G401 (cell line): ENCODE measurements at regions not wholly inside any gene's neighbourhood (a gene's known extent, or its start where the extent isn't known, plus 50 kb on each side); places are given as distances from the start of the nearest gene placed in this dataset.
"Not testable (repeated sequence)": the region's sequence is repeated elsewhere in the genome, so short reads cannot be mapped to it uniquely, and the experiment has no call there.

Source experiments
- DNase-seq: peaks from one replicate; pipeline ENCODE4 v3.0.0-alpha.2; 2015; ENCODE audit warnings: low spot score
- in situ Hi-C: cut with HindIII; loops from 2 replicates; pipeline ENCODE4 v1.10.0; 2016; ENCODE audit warnings: low sequenced_read_pairs, mixed read lengths

DNA sequence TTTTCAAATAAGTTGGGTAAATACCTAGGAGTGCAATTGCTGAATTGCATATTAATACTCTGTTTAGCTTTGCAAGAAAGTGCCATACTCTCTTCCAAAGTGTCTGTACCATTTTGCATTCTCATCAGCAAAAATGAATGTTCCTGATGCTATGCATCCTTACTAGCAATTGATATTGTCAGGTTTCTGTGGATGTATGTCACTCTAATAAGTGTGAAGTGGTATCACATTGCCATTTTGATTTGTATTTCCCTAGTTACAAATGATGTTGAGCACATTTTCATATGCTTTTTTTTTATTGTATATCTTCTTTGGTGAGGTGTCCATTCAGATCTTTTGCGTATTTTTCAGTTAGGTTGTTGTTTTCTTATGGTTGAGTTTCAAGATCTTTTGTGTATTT is 230.4 kb upstream of the MAGI2 start:
- in situ Hi-C loops = no loop called here
- no peak for DNase-seq

DNA sequence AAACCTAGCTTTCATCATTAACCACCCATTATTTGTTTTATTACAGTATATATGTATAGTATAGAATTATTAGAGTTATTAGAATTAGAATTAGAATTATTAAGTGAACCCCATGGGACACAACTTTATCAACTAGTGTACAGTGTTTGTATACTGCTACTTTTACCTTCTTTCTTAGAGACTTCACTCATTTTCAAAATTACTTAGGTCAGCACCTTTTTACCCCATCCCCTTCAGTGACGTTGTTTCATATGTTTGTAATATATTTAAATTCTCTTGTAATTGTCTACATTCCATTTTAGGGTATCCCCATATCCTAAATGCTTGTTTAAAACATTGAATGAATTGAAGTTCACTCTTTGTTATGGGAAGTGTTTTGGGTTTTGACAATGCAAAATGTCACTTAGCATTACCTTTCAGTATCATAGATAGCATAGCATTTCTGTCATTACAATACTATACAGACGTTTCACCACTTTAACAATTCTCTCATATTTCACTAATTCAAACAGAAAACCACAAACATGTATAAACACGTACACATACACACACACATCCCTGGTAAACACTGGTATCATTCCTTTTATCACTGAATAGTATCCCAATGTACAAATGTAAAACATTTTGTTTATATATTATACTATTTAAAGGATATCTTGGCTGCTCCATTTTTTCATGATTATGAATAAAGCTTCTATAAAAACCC is 229.9 kb upstream of the MAGI2 start:
- in situ Hi-C loops = no loop called here
- no peak for DNase-seq

DNA sequence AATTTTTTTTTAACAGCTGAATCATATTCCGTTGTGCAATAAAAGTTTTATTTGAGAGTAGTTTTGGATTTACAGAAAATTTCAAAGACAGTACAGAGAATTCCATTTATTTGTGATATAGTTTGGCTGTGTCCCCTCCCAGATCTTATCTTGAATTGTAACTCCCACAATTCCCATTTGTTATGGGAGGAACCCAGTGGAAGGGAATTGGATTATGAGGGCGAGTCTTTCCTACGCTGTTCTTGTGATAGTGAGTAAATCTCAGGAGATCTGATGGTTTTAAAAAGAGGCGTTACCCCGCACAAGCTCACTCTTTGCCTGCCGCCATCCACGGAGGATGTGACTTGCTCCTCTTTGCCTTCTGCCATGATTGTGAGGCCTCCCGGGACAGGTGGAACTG is 228.0 kb upstream of the MAGI2 start:
- DNase-seq = no peak
- in situ Hi-C loops = no loop called here

DNA sequence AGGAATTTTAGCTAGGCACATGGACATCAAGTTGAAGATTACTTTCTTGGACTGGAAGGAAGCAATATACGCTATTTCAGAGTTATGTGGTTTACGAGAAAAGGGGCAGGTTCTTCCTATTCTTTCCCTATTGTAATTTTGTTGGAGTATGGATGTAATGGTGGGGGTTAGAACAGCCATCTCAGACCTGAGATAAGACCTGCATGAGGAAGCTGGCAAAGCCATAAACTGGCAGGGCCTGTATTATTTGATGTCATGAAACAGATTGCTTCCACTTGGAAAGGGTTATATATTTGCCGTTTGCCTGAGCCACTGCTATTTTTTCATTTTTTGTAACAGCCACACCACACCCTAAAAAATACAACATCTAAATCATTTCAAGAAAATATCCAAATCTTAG is 220.5 kb upstream of the MAGI2 start:
- DNase-seq = peak; percentile 39
- in situ Hi-C loops = no loop called here

DNA sequence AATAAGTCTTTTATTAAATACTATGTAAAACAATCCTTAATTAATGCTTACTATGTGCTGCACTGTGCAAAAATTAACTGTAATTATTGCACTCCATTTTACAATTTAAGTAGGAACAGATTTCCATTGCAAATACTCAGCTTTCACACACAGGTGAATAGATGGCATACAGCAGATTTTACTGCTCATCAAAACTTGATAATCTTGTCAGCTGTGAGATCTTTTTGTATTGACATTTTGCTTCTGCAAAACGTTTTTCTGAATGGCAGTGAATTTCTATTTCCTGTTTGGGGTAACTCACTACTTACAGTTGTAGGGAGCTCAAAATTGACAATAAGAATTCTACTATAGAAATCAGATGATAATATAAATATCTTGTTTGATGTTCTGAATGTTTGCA is 220.0 kb upstream of the MAGI2 start:
- DNase-seq = no peak
- in situ Hi-C loops = no loop called here

DNA sequence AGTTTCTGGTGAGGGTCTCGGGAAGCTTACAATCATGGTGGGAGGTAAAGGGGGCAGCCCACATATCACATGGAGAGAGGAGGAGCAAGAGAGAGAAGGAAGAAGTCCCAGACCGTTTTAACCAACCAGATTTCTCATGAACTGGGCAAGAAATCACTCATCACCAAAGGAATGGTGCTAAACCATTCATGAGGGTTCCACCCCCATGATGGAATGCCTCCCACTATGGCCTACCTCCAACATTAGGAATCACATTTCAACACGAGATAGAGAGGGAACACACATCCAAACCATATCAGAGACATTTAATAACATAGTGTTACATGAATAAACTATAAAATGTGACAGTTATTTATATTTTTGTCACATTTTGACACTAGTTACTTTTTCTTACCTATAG is 214.8 kb upstream of the MAGI2 start:
- in situ Hi-C loops = no loop called here
- no peak for DNase-seq

DNA sequence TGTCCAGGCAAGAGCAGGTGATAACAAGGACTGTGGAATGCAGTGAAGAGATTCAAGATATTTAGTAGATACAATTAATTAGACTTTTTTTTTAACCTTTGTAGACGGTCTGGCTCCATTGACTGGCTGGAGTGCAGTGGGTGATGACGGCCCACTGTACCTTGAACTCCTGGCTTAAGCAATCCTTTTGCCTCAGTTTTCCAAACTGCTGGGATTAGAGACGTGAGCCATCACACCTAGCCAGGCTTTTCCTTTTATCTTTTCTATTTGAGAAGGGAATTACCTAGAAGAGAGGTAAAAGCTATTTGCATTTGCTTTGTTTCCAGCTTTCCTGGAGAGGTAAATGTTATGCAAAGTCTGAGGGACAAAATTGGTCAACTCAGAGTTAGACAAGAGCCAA is 213.0 kb upstream of the MAGI2 start:
- no peak for DNase-seq
- in situ Hi-C loops = no loop called here

DNA sequence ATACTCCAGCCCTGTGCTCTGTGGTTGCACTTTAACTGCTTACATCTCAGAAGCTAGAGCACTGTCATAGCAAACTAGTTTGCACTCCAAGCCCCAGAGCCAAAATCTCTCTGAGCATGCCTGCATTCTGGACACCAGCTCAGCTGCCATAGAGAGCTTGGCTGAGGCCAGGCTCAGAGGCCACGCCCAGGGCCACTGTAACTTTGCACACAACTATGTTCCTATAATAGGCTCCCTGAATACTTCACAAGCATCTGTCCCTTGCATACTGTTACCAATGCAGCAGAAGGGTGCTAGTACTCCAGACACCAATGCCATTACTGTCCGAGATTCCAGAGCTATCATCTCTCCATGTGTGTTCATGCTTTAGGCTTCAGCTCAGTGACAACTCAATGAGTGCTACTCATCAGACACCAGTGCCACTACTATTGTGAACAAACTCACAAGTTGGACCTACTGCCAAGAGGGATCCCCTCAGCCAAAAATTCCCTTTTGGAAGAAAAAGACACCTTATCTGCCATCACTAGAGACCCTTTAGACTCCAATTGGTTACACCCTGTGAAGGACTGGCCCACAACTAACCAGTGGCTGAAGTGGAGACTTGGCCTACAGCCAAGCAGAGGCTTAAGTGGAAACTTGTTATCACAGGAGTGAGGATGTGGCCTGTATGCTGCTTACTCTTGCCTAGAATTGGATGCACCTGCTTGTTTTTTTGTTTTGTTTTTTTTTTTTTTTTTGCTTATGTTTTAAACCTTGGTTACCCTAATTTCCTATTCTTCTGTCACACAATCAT is 211.6 kb upstream of the MAGI2 start:
- DNase-seq = no peak
- in situ Hi-C loops = no loop called here

DNA sequence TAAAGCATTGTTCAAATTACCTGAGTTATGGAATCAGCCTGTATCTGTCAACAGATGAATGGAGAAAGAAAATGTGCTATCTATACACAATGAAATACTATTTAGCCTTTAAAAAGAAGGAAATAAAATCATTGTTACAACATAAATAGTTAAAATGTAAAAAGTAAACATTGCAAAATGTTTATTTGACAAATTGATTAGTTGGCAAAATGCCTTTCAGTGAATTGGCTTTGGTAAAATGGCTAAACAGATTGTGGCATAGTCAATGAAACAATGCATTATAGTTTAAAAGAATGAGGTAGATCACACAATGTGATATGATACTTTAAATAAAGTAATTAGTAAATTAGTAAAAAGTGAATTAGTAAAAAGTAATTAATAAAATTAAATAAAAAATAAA is 204.8 kb upstream of the MAGI2 start:
- in situ Hi-C loops = no loop called here

DNA sequence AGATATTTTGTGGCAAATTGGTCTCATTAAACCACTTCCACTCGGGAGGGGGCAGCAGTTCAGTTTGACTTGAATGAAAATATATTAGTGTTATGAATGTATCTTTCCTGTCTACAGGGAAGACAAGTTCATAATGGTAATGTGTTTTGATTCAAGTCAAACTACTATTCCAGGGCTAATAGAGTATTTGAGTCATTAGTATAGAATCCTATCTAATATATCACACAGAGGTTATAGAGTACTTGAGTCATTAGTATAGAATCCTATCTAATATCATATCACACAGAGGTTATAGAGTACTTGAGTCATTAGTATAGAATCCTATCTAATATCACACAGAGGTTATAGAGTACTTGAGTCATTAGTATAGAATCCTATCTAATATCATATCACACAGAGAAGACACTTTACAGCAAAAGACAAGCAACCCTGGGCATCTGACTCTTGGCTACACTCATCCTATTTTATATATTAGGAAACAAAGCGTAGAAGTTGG is 199.7 kb upstream of the MAGI2 start:
- DNase-seq = no peak
- in situ Hi-C loops = no loop called here

More for the DNA sequence above, 204.8 kb upstream of the MAGI2 start:
- no peak for DNase-seq

DNA sequence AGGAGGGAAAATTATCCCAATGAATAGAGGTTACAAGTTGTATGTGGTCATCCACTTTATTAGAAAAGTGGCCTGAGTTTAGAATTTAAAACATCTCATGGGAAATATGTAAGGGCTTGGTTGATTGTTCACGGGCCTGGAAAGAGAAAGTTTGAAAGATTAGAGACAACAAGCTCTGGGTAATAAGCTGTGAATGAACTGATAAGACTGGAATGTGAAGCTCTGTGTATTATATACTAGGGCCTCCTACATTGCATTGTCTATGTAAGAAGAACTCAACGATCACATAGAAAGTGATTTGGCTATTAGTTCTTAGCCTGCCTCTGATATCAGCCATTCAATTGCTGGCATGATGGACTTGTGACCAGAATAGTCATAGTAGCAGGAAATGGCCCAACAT is 199.2 kb upstream of the MAGI2 start:
- no peak for DNase-seq
- in situ Hi-C loops = no loop called here

DNA sequence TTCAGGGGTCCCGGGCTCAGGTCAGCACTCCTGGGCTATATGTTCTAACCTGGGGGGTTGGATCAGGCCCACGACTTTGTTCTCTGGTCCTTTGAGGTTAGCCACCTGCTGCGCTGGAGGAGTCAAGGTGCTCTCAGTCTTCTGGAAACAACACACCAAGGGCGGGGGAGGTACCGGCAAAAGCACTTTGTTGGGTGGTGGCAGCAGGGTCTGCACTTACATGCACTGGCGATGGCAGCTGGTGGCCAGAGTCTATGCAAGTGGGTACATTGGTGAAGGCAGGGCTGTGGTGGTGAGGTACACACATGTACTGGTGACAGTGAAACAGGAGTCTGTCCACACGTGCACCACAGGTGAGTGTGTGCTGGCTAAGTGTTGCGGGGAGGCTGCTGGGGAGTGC is 194.2 kb upstream of the MAGI2 start:
- in situ Hi-C loops = no loop called here
- no peak for DNase-seq

DNA sequence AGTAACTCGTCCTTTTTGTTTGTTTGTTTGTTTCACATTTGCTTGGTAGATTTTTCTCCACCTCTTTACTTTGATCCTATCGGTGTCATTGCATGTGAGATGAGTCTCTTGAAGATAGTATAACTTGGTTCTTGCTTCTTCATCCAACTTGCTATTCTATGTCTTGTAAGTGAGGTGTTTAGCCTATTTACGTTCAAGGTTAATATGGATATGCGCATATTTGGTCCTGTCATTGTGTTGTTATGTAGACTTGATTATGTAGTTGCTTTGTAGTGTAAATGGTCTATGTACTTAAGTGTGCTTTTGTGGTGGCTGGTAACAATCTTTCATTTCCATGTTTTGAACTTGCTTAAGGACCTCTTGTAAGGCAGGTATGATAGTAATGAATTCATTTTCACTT is 192.8 kb upstream of the MAGI2 start:
- no peak for DNase-seq
- in situ Hi-C loops = no loop called here

DNA sequence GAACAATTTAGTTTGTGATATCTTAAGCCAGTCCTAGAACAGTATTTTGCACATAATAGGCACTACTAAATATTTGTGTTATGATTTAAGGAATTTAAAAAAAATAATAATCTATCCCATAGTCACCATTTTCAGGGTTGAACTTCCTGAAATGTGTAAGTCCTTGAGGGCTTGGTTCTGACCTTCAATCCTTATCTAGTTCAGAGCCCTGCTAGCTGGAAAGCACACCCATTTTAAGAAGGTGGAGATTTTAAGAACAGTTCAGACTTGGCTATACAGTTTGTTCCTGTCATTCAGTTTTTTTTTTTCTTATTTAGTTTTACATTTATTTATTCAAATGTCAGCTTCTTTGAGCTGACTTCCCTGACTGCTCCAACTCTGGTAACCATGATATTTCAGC is 183.4 kb upstream of the MAGI2 start:
- DNase-seq = no peak
- in situ Hi-C loops = no loop called here

DNA sequence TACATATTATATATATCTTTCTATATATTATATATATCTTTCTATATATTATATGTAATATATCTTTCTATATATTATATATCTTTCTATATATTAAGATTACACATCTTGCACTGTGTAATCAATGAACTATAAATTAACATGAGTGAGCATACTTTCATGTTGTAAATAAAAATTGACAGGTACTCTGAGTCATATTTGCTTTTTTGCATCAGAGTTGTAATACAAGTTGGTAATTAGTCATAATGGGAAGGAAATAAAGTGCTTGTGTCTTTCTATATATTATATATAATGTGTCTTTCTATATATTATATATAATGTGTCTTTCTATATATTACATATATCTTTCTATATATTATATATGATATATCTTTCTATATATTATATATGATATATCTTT is 172.5 kb upstream of the MAGI2 start:
- DNase-seq, in situ Hi-C loops: not testable (repeated sequence)

DNA sequence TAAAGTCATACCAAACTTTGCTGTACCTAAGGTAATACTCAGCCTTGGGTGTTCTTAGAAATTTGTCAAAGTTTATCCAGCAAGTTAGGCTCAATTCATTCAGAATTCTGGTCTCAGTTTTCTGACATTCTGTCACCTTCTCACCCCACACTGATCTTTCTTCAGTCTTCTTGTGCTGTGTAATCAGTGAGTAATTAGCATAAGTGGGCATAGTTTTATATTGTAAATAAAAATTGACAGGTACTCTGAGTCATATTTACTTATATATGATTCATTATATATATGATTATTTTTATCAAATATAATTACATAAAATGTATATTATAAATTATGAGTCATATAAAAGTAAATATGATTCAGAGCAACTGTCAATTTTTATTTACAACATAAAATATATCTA is 170.9 kb upstream of the MAGI2 start:
- DNase-seq = no peak
- in situ Hi-C loops = no loop called here

DNA sequence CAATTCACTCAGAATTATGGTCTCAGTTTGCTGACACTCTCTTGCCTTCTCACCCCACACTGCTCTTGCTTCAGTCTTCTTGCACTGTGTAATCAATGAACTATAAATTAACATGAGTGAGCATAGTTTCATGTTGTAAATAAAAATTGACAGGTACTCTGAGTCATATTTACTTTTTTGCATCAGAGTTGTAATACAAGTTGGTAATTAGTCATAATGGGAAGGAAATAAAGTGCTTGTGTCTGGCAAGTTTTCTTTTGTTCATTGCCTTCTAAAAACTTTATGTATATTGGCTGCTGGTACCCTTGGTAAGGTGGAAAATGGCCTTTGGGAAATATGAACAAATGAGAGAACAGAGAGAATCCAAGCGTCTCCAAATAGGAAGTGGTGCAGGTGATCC is 169.3 kb upstream of the MAGI2 start:
- in situ Hi-C loops = no loop called here
- no peak for DNase-seq

DNA sequence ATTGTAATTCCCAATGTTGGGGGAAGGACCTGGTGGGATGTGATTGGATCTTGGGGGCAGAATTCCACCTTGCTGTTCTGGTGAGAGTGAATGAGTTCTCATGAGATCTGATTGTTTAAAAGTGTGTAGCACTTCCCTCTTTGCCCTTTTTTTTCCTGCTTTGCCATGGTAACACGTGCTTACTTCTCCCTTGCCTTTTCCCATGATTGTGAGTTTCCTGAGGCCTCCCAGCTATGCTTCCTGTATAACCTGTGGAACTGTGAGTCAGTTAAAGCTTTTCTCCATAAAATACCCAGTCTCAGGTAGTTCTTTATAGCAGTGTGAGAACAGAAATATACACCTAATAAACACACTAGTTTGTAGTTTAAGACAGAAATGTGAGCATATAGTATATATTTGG is 166.8 kb upstream of the MAGI2 start:
- in situ Hi-C loops = no loop called here

DNA sequence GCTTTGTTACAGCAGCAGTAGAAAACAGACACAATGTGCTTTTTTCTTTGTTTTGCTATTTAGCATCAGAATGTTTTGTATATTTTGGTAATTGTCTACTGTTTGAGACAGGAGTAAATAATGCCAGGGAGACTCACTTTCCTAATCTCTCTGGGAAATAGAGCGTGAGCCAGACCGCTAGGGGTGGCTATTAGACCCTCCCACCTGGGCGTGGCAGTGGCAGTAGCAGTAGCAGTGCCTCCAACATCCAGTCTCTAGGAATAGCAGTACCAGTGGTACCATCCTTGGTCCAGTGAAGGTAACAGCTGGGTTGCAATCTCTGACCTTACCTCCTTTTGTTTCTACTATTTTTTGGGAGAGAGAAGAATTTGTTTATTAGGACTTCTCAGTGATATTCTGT is 165.7 kb upstream of the MAGI2 start:
- DNase-seq = no peak
- in situ Hi-C loops = no loop called here

More for the DNA sequence above, 166.8 kb upstream of the MAGI2 start:
- no peak for DNase-seq

DNA sequence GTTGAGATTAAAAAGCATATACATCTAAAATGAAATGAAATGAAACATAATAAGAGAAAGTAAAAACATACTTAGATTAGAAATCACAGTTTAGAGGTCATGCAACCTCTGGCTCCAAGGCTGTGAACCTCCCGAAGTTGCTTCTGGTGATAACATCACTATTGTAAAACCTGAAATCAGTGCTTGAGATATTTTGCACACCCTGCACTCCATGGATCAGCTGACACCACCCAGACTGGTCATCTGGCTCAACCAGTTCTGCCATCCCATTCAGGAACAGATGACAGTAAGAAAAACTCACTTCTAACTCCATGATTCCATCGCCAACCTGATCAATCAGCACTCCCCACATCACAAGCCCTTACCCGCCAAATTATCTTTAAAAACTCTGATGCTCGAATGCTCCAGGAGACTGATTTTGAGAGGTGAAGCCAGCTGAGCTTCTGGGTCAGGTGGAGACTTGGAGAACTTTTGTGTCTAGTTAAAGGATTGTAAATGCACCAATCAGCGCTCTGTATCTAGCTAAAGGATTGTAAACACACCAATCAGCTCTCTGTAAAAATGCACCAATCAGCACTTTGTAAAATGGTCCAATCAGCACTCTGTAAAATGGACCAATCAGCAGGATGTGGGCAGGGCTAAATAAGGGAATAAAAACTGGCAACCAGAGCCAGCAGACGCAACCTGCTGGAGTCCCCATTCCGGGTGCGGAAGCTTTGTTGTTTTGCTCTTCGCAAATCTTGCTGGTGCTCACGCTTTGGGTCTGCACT is 162.6 kb upstream of the MAGI2 start:
- DNase-seq = no peak
- in situ Hi-C loops = no loop called here
